ENCODE measurements at regions not wholly inside any gene's neighbourhood (a gene's known extent, or its start where the extent isn't known, plus 50 kb on each side); places are given as distances from the start of the nearest gene placed in this dataset.
A peak's percentile ranks its signal among the peaks of the same experiment; 100 is the strongest.

DNA sequence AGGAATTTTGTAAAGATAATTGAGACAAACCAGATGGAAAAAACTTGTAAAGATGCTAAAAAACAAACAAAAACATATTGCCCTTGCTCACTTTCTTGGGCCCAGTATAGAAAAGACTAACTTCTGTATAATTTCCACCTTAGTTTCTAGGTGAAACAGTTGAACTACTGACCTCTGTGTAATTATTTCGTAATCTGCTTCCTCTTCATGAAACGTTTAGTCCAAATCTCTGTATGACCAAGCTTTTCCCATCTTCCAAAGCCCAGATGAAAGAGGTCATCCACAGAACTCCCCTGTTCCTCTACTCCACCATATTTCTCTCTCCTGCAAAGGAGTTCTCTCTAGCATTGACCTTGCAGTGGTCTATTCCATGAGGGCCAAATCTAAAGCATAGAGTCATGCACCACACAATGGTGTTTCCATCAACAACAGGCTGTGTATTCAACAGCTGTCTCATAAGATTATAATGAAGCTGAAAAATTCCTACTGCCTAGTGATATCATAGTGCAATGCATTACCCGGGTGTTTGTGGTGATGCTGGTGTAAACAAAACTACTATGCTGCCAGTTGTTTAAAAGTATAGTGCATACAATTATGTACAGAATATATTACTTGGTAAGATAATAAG, 647.6 kb downstream of the TNS3 start:
- ATAC-seq, result no peak
- H3K27me3 ChIP-seq, result no peaks in the 10 kb centered on the region
- peaks cover 14% of the 10 kb centered on the region for H3K4me1 ChIP-seq
- no peaks in the 10 kb centered on the region for H3K36me3 ChIP-seq (replicated peaks in 1 of 2; ENCODE audit: insufficient read depth in 1 of 2, low read depth in 2 of 2)
- no peaks in the 10 kb centered on the region for H3K9me3 ChIP-seq
- no peak overlapping the region for H3K4me3 ChIP-seq
- TF ChIP-seq CTCF (IDR thresholded peaks at IDR 0.05), result no peak
- TF ChIP-seq POLR2A (IDR thresholded peaks at IDR 0.05), result no peak
- intact Hi-C loops (cut with DNase I), result no loop called here
- 59 to 61% methylated on average over 3 of the region's 3 CpGs for WGBS, 2 donors
- no peak for DNase-seq
- peak overlapping the region in 1 of 4 donors; percentile 73 for H3K27ac ChIP-seq

- no peak overlapping the region for H3K4me3 ChIP-seq
- no peaks in the 10 kb centered on the region for H3K9me3 ChIP-seq
- intact Hi-C loops (cut with DNase I), result no loop called here
- 49 to 62% methylated on average over 4 of the region's 4 CpGs for WGBS, 2 donors
- H3K36me3 ChIP-seq (replicated peaks in 1 of 2; ENCODE audit: insufficient read depth in 1 of 2, low read depth in 2 of 2), result no peaks in the 10 kb centered on the region
- DNase-seq, result no peak
- peaks cover 14% of the 10 kb centered on the region for H3K4me1 ChIP-seq
- H3K27ac ChIP-seq, result peak overlapping the region in 1 of 4 donors; percentile 73
- peak; percentile 75 for ATAC-seq
- TF ChIP-seq CTCF (IDR thresholded peaks at IDR 0.05), result no peak
- no peak for TF ChIP-seq POLR2A (IDR thresholded peaks at IDR 0.05)
- H3K27me3 ChIP-seq, result no peaks in the 10 kb centered on the region
Observed at GRCh38 chr7:46933596-46933995, 648.3 kb downstream of the TNS3 start.

DNA sequence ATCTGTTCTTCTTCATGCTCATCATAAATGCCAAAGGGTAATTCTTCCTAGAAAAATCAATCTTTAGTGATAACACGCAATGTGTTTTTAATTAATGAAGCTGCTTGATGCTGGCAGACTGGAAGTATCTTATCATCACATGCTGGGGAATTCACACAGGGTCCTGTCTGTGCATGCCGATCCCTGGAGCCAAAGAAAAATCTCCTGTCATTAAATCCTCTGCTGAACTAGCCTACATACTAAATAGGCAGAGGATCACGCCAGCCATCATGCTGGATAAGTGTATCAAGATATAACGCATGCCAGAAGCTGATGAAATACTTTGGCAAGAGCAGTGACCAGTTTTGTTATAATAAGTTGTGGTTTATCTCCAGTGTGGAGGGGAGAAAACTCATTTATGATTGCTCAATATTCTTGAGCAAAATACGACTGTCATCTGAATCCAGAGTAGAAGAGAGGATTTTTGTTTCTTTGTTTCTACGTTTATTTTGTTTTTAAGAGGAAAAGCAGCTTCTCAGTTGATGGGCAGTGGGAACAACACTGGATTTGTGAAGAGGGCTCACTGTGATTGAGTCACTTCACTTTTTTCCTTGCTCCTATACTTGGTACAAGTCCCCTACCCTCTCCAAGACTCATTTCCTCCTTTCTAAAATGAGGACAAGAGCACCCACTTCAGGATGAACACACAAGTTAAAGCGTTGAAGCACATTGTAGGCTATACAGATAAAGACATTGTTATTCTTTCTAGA, 649.1 kb downstream of the TNS3 start:
- no peaks in the 10 kb centered on the region for H3K9me3 ChIP-seq
- DNase-seq (peak in 3 of 4 donors; percentile 23 to 54 (median 32)), ATAC-seq (peak; percentile 62)
- no peak for TF ChIP-seq POLR2A (IDR thresholded peaks at IDR 0.05)
- TF ChIP-seq CTCF (IDR thresholded peaks at IDR 0.05), result no peak
- peaks cover 14% of the 10 kb centered on the region for H3K4me1 ChIP-seq
- 29 to 31% methylated on average over 7 of the region's 7 CpGs for WGBS, 2 donors
- intact Hi-C loops (cut with DNase I), result no loop called here
- peak overlapping the region in 2 of 4 donors; percentile 58 to 73 for H3K27ac ChIP-seq
- no peak overlapping the region for H3K4me3 ChIP-seq
- no peaks in the 10 kb centered on the region for H3K36me3 ChIP-seq (replicated peaks in 1 of 2; ENCODE audit: insufficient read depth in 1 of 2, low read depth in 2 of 2)
- no peaks in the 10 kb centered on the region for H3K27me3 ChIP-seq

DNA sequence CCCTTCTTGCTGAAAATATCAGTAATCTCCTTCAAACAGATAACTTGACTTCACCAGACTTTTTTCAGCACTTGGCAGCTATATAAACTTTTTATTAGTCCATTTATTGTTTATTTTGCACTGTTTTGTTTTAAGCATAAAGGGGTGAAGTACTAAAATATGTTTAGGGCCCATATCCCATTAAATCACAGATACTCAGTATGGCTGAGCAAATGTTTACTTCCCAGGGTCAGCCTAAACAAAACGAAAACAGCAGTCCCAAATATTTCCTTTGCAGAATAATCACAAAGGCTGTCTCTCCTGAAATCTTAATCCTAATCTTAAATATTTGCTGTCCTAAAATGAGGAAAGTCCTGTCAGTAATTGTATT, 649.6 kb downstream of the TNS3 start:
- Histone ChIP-seq H3K36me3 (replicated peaks in 1 of 2; ENCODE audit: insufficient read depth in 1 of 2, low read depth in 2 of 2) (no peaks in the 10 kb centered on the region), H3K27me3 (no peaks in the 10 kb centered on the region), H3K27ac (peak overlapping the region in 2 of 4 donors; percentile 58 to 73), H3K9me3 (no peaks in the 10 kb centered on the region), H3K4me1 (peaks cover 14% of the 10 kb centered on the region), H3K4me3 (no peak overlapping the region)
- no peak for DNase-seq
- intact Hi-C loops (cut with DNase I), result no loop called here
- 8 to 13% methylated on average over 1 of the region's 1 CpG for WGBS, 2 donors
- TF ChIP-seq CTCF (IDR thresholded peaks at IDR 0.05) (no peak), POLR2A (IDR thresholded peaks at IDR 0.05) (no peak)
- ATAC-seq, result no peak
